SK-N-MC (cell line): ENCODE measurements at regions not wholly inside any gene's neighbourhood (a gene's known extent, or its start where the extent isn't known, plus 50 kb on each side); places are given as distances from the start of the nearest gene placed in this dataset.

Experiments
- DNase-seq: peaks from one replicate; pipeline ENCODE4 v3.0.0-alpha.2; 2011; ENCODE audit warnings: low read depth, low spot score
- H3K27ac ChIP-seq: fragments of 200-600 bp; sonication (generic); 2 replicates; pipeline ENCODE4 v1.5.1; 2016; ENCODE audit warnings: mixed run types
- H3K36me3 ChIP-seq: fragments of 200-600 bp; sonication (generic); 2 replicates; pipeline ENCODE4 v1.6.1; 2017; ENCODE audit warnings: antibody characterized with exemption, low read length, mixed read lengths; ENCODE audit not compliant: insufficient read depth
- H3K4me3 ChIP-seq: fragments of 200-600 bp; sonication (generic); 2 replicates; pipeline ENCODE4 v1.5.1; 2016
- H3K9ac ChIP-seq: fragments of 200-600 bp; sonication (generic); 2 replicates; pipeline ENCODE4 v1.8.0; 2017; ENCODE audit warnings: mixed run types, mixed read lengths; ENCODE audit not compliant: insufficient read length
- H3K9me3 ChIP-seq: fragments of 200-600 bp; sonication (generic); 2 replicates; pipeline ENCODE4 v1.6.1; 2017; ENCODE audit warnings: low read depth, mild to moderate bottlenecking, antibody characterized with exemption, low read length, moderate library complexity, mixed read lengths
- EZH2 ChIP-seq: fragments of 200-600 bp; sonication (generic); IDR thresholded peaks from one replicate; pipeline ENCODE4 v1.6.1; 2017; ENCODE audit warnings: antibody characterized with exemption
- FOXP2 ChIP-seq: optimal IDR thresholded peaks from 2 replicates; pipeline ENCODE3; 2011; ENCODE audit warnings: mild to moderate bottlenecking, moderate library complexity; ENCODE audit not compliant: insufficient read depth; ENCODE audit errors: extremely low read length, control extremely low read depth
- POLR2AphosphoS5 ChIP-seq: IDR thresholded peaks from 2 replicates; pipeline ENCODE4 v1.6.1; 2012; ENCODE audit warnings: mild to moderate bottlenecking, low read depth, low read length, borderline replicate concordance

DNA sequence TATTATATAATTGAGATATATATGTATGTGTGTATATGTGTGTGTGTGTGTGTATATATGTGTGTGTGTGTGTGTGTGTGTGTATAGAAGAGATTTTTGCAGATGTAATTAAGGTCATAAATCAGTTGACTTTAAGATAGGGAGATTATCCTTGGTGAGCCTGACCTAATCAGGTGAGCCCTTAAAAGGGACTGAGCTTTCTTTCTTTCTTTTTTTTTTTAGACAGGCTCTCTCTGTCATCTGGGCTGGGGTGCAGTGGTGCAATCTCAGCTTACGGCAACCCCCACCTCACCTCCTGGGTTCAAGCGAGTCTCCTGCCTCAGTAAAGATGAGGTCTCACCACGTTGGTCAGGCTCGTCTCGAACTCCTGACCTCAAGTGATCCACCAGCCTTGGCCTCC is 155.1 kb upstream of the RASGEF1B start:
- Histone ChIP-seq H3K9ac (no peak overlapping the region), H3K27ac (no peak overlapping the region), H3K9me3 (no peaks in the 10 kb centered on the region), H3K4me3 (no peak overlapping the region), H3K36me3 (no peaks in the 10 kb centered on the region)
- TF ChIP-seq POLR2AphosphoS5 (no peak), EZH2 (no peak), FOXP2 (no peak)
- no peak for DNase-seq

DNA sequence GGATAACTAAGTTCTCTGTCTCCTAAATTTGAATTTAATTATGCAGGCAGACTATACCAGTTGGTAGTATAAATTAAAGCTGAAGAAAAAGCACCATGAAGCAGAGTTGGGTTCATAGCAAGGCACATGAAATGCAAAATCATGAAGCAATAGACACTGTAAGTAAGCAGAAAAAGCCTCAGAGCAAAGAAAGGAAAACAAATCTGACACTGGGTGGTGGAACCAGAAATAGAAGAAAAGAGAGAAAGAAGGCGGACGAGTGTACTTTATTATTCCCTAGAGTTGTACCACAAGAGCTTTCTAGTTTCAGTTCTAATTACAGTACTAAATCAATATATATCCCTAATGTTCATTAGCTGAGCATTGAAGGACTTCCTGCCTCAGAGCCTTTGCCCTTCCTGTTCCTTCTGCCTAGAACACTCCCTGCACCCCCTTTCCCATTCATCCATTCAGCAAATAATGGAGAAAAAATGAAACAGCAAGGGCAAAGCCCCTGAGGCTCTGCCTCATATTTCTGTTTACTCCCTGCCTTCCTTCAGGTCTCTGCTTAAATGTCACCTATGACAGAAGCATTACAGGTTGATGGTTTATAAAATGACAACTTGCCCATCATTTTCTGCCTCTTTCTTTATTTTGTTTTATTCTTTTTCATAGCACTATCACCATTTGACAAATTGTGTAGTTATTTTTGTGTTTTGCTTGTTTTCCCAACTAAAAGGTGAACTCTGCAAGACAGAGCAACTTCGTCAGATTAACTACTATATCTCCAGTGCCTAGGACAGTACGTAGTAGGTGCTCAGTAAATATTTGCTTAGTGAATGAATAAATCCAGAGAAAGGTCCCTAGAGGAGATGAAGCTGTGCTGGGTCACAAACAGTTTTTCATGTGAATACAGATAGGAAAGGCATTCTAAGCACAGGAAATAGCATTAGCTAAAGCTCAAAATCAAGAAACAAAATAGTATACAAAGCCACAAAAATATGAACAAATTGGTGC is 154.0 kb upstream of the RASGEF1B start:
- no peaks in the 10 kb centered on the region for H3K9me3 ChIP-seq
- TF ChIP-seq EZH2 (no peak), POLR2AphosphoS5 (no peak; the same call in 1 of the 2 replicates)
- peak overlapping the region; percentile 57 for H3K4me3 ChIP-seq
- peak; percentile 52 for DNase-seq
- H3K9ac ChIP-seq: no peak overlapping the region
- no peaks in the 10 kb centered on the region for H3K36me3 ChIP-seq
- peak overlapping the region; percentile 86 for H3K27ac ChIP-seq

DNA sequence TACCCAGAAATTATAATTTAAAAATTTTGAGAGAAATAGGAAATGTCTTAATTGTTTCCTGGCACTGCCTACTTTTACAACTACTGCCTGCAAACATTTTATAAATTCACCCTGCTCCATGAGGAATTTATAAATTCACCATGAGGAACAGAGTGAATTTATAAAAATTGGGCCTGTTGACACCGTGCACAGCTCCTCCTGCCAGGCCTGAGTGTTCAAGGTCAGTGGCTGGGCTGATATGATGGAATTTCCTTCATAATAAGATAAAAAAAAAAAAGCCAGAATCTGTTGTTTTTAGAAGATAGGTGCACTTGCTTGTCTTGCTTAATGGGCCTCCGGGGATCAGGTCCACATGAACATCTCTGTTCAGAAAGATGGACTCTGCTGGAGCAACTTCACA is 151.7 kb upstream of the RASGEF1B start:
- H3K4me3 ChIP-seq: no peak overlapping the region
- no peaks in the 10 kb centered on the region for H3K9me3 ChIP-seq
- no peak for DNase-seq
- H3K27ac ChIP-seq: no peak overlapping the region
- no peak overlapping the region for H3K9ac ChIP-seq
- no peaks in the 10 kb centered on the region for H3K36me3 ChIP-seq
- TF ChIP-seq FOXP2 (no peak), POLR2AphosphoS5 (no peak), EZH2 (no peak)

DNA sequence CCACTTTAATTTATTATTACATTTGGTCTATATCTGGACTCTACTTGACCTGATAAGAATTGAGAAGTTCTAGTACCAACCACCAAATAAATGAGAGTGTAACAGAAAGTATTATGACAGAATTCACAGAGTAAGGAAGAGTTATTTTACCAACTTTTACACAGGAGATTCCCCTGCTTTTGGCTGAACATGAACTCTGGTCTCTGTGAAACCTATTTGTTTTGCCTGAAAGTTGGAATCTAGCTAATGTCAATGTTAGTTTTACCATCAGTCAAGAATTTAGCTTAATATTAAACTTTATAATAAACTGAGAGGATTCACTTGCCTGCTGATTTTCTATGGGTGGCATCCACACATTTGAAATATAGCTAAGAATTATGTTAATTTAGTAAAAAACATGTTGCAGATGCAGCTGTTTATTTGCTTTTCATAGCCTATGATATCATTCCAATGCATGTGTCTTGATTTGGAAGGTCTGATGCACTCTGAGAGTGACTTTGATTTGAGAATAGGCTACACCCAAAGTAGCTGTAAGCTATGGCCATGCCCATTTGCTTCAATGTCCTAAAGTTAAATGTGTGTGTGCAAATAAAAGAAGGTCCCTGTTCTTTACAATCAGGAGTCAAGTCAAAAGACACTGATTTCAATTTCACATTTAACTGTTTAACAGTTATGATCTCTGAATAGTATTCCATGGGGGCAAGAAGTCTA is 150.9 kb upstream of the RASGEF1B start:
- Histone ChIP-seq H3K9me3 (no peaks in the 10 kb centered on the region), H3K36me3 (no peaks in the 10 kb centered on the region), H3K9ac (no peak overlapping the region), H3K4me3 (no peak overlapping the region), H3K27ac (no peak overlapping the region)
- no peak for TF ChIP-seq FOXP2
- TF ChIP-seq EZH2: no peak
- TF ChIP-seq POLR2AphosphoS5: no peak
- no peak for DNase-seq

DNA sequence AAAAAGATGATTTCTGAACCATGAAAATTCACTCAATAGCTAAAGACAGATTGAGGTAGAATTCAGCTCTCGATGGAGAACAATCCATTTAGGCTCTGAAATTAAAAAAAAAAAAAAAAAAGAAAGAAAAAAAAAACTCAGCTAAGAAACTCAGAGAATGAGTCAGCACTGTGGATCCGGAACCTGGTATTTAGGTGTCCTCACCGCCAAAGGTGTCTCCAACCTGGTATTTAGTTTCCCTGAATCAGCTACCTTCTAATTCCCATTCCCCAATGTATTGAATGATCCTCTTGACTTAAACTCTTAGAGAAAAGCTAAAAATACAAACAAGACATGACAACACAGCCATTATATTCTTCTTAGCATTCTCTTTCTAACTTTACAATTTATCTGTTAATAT is 150.3 kb upstream of the RASGEF1B start:
- no peak overlapping the region for H3K9ac ChIP-seq
- H3K27ac ChIP-seq: no peak overlapping the region
- no peaks in the 10 kb centered on the region for H3K36me3 ChIP-seq
- H3K4me3 ChIP-seq: no peak overlapping the region
- no peak for DNase-seq
- no peaks in the 10 kb centered on the region for H3K9me3 ChIP-seq
- no peak for TF ChIP-seq POLR2AphosphoS5
- TF ChIP-seq FOXP2: no peak
- no peak for TF ChIP-seq EZH2

DNA sequence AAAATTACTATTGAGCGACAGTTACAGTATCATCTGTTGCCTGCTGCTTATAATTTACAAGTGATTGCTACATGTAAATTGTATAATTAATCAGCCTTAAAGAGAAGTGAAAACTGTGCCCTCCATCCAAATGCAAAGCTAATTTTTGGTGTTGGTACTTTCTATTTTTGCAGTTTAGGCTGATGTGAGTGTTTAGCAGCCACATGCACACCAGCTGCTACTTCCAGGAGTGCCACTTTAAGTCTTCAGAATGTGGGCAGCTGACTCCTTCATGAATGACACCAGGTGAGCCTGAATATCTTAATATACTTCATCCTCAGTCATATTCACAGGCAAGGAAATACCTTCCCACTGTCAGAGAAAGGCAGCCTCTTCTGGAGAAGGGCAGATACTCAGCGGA is 149.8 kb upstream of the RASGEF1B start:
- H3K36me3 ChIP-seq: no peaks in the 10 kb centered on the region
- H3K4me3 ChIP-seq: no peak overlapping the region
- H3K9ac ChIP-seq: no peak overlapping the region
- no peak for DNase-seq
- H3K27ac ChIP-seq: no peak overlapping the region
- no peak for TF ChIP-seq FOXP2
- TF ChIP-seq EZH2: no peak
- TF ChIP-seq POLR2AphosphoS5: no peak
- H3K9me3 ChIP-seq: no peaks in the 10 kb centered on the region

DNA sequence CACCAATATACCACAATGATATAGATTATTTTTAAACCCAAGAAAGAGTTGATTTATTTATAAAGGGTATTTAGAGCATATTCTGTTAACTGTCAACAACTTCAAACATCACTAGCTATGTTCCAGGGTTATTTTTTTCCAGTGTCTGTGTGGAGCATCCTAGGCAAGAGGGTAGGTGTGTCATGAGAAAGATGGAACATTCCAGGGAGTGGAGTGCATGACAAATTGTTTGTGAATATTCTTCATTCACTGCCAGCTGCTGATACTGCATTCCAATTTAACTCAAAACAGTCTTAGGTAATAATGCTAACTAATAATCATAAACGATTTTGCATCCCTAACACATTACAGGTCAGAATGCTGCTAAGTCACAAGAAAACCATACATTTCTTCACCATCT is 148.7 kb upstream of the RASGEF1B start:
- Histone ChIP-seq H3K9ac (no peak overlapping the region), H3K36me3 (no peaks in the 10 kb centered on the region), H3K4me3 (no peak overlapping the region), H3K9me3 (no peaks in the 10 kb centered on the region), H3K27ac (no peak overlapping the region)
- DNase-seq: no peak
- no peak for TF ChIP-seq POLR2AphosphoS5
- TF ChIP-seq FOXP2: no peak
- no peak for TF ChIP-seq EZH2

DNA sequence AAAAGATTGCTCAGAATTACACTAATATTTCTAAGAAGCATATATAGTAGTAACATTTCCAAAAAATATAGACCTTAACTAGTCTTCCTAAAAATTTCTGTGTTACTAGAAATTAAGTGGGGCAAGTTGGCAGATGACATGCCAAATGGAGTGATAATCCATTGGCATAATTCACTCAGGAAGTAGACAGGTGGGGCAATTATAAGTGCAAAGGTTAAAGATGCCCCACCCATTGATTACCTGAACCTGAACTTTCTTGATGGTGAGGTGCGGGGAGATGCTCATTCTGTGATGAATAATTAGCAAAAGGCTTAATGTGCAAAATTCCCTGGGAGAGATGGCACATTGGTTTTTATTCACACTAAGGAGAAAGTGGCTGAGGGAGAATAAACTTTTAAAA is 145.8 kb upstream of the RASGEF1B start:
- no peak for TF ChIP-seq FOXP2
- no peak for TF ChIP-seq EZH2
- no peak for TF ChIP-seq POLR2AphosphoS5

More for the DNA sequence above, 145.8 kb upstream of the RASGEF1B start:
- H3K9me3 ChIP-seq: no peaks in the 10 kb centered on the region
- H3K27ac ChIP-seq: no peak overlapping the region
- DNase-seq: no peak
- H3K9ac ChIP-seq: no peak overlapping the region
- no peak overlapping the region for H3K4me3 ChIP-seq
- H3K36me3 ChIP-seq: no peaks in the 10 kb centered on the region
